ENCODE measurements at regions not wholly inside any gene's neighbourhood (a gene's known extent, or its start where the extent isn't known, plus 50 kb on each side); places are given as distances from the start of the nearest gene placed in this dataset.

DNA sequence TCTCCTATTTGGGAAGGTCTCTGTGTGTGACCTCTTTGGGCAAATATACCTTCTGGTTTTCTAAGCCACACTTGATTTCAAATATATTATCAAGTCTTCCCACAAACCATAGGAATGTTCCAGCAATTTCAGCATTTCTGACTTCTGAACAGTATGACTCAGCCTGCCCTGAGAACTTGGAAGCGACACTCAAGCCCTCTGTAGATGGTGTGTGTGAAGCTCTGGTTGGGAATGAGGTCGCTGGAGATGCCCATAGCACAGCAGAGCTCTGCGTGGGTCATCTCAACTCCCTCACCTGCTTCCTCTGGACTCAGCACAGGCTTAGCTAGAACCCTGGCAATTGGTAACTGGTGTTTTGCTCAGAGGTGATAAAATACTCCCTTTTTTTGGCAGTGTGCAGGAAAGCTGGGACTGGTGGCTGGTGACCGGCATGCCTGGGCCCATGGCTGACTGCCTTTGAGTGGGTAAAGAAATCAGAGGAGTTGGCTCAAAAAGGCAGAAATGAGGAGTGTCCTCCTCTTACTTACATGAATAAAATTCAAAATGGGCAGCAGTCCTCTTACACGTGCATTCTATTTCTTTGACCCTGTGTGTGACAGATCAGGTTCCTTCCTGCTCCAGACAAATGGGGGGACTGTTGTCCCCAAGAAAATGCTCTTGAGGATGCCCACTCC lies 87.5 kb upstream of the NRP1 start:
- TF ChIP-seq CTCF (conservative IDR thresholded peaks at IDR 0.05; ENCODE audit: low read length) (no peak), EZH2phosphoT487 (IDR thresholded peaks at IDR 0.05; ENCODE audit: borderline replicate concordance) (no peak)
